ENCODE measurements at regions not wholly inside any gene's neighbourhood (a gene's known extent, or its start where the extent isn't known, plus 50 kb on each side); places are given as distances from the start of the nearest gene placed in this dataset.
"Not testable (repeated sequence)": the region's sequence is repeated elsewhere in the genome, so short reads cannot be mapped to it uniquely, and the experiment has no call there.

- DNase-seq, result no peak
These were observed 306.4 kb downstream of the TBC1D4 start for GRCh38 chr13:75175575-75175974.

- not testable (repeated sequence) for DNase-seq
These were observed 306.9 kb downstream of the TBC1D4 start for GRCh38 chr13:75175097-75175496.

- no peak for DNase-seq
These were observed 307.5 kb downstream of the TBC1D4 start for GRCh38 chr13:75174481-75174880.

- no peak for DNase-seq
These were observed 308.3 kb downstream of the TBC1D4 start for GRCh38 chr13:75173457-75174356.

GRCh38 chr13:75170311-75170710 lies 311.7 kb downstream of the TBC1D4 start:
- DNase-seq, result no peak

- DNase-seq, result no peak
These were observed 316.3 kb downstream of the TBC1D4 start for GRCh38 chr13:75165543-75166230.

GRCh38 chr13:75161804-75162203 lies 320.2 kb downstream of the TBC1D4 start:
- no peak for DNase-seq

- DNase-seq, result no peak
These were observed 321.0 kb downstream of the TBC1D4 start for GRCh38 chr13:75160984-75161383.

GRCh38 chr13:75154331-75154730 lies 327.6 kb downstream of the TBC1D4 start:
- DNase-seq, result no peak

- DNase-seq, result no peak
These were observed 328.1 kb downstream of the TBC1D4 start for GRCh38 chr13:75153834-75154233.

GRCh38 chr13:75153386-75153785 lies 328.6 kb downstream of the TBC1D4 start:
- DNase-seq, result no peak

- DNase-seq, result no peak
These were observed 330.8 kb downstream of the TBC1D4 start for GRCh38 chr13:75151081-75151643.

- no peak for DNase-seq
These were observed 332.2 kb downstream of the TBC1D4 start for GRCh38 chr13:75149776-75150175.

GRCh38 chr13:75147946-75148345 lies 334.0 kb downstream of the TBC1D4 start:
- DNase-seq, result no peak

GRCh38 chr13:75146436-75146835 lies 335.5 kb downstream of the TBC1D4 start:
- DNase-seq, result no peak

- no peak for DNase-seq
These were observed 336.0 kb downstream of the TBC1D4 start for GRCh38 chr13:75145927-75146326.

- DNase-seq, result no peak
These were observed 342.7 kb downstream of the TBC1D4 start for GRCh38 chr13:75139291-75139690.

GRCh38 chr13:75137911-75138571 lies 343.9 kb downstream of the TBC1D4 start:
- DNase-seq, result no peak

- DNase-seq, result no peak
These were observed 345.8 kb downstream of the TBC1D4 start for GRCh38 chr13:75136151-75136550.

GRCh38 chr13:75135325-75135825 lies 346.6 kb downstream of the TBC1D4 start:
- DNase-seq, result no peak

- DNase-seq, result no peak
These were observed 349.0 kb downstream of the TBC1D4 start for GRCh38 chr13:75132701-75133695.

- DNase-seq, result no peak
These were observed 352.6 kb downstream of the TBC1D4 start for GRCh38 chr13:75129331-75129730.

Data from stimulated activated CD4-positive, alpha-beta T cell treated with anti-CD3 and anti-CD28 coated beads, Interleukin-1b, Interleukin-23, amount 100 ng/mL, for 48 hours (primary cell).